GM21619 (cell line): ENCODE measurements at regions not wholly inside any gene's neighbourhood (a gene's known extent, or its start where the extent isn't known, plus 50 kb on each side); places are given as distances from the start of the nearest gene placed in this dataset.

Experiments
- ATAC-seq: cut with Tn5 transposase; IDR thresholded peaks from one replicate; pipeline ENCODE4 v1.9.1; 2021; ENCODE audit not compliant: unreplicated experiment

- no peak for ATAC-seq
Measured at GRCh38 chr13:109671919-109672318, 114.5 kb downstream of the IRS2 start.

GRCh38 chr13:109670776-109671175, 115.6 kb downstream of the IRS2 start:
- ATAC-seq, result no peak

- no peak for ATAC-seq
Measured at GRCh38 chr13:109669956-109670355, 116.4 kb downstream of the IRS2 start.

- no peak for ATAC-seq
Measured at GRCh38 chr13:109669234-109669612, 117.2 kb downstream of the IRS2 start.

- ATAC-seq, result no peak
Measured at GRCh38 chr13:109668433-109669233, 117.8 kb downstream of the IRS2 start.

GRCh38 chr13:109667807-109668291, 118.5 kb downstream of the IRS2 start:
- no peak for ATAC-seq

- no peak for ATAC-seq
Measured at GRCh38 chr13:109667056-109667455, 119.3 kb downstream of the IRS2 start.

GRCh38 chr13:109666656-109667055, 119.7 kb downstream of the IRS2 start:
- ATAC-seq, result no peak

- ATAC-seq, result no peak
Measured at GRCh38 chr13:109665781-109666249, 120.6 kb downstream of the IRS2 start.

- no peak for ATAC-seq
Measured at GRCh38 chr13:109665240-109665639, 121.1 kb downstream of the IRS2 start.

GRCh38 chr13:109657395-109657794, 129.0 kb downstream of the IRS2 start:
- ATAC-seq, result no peak

GRCh38 chr13:109656206-109656605, 130.2 kb downstream of the IRS2 start:
- no peak for ATAC-seq

- ATAC-seq, result no peak
Measured at GRCh38 chr13:109655611-109656010, 130.8 kb downstream of the IRS2 start.

- ATAC-seq, result no peak
Measured at GRCh38 chr13:109655206-109655600, 131.2 kb downstream of the IRS2 start.

- ATAC-seq, result no peak
Measured at GRCh38 chr13:109654341-109655205, 131.8 kb downstream of the IRS2 start.

GRCh38 chr13:109652531-109652930, 133.9 kb downstream of the IRS2 start:
- ATAC-seq, result no peak

GRCh38 chr13:109651854-109652253, 134.5 kb downstream of the IRS2 start:
- ATAC-seq, result no peak

GRCh38 chr13:109651311-109651710, 135.1 kb downstream of the IRS2 start:
- no peak for ATAC-seq

- no peak for ATAC-seq
Measured at GRCh38 chr13:109650861-109651260, 135.5 kb downstream of the IRS2 start.

GRCh38 chr13:109649713-109650112, 136.7 kb downstream of the IRS2 start:
- no peak for ATAC-seq

- no peak for ATAC-seq
Measured at GRCh38 chr13:109647699-109648098, 138.7 kb downstream of the IRS2 start.

- ATAC-seq, result no peak
Measured at GRCh38 chr13:109647053-109647452, 139.3 kb downstream of the IRS2 start.
